Endodermal cell (in vitro differentiated cells): ENCODE measurements at regions not wholly inside any gene's neighbourhood (a gene's known extent, or its start where the extent isn't known, plus 50 kb on each side); places are given as distances from the start of the nearest gene placed in this dataset.

Experiments
- DNase-seq: peaks from one replicate; pipeline ENCODE4 v3.0.0-alpha.2; 2017
- H3K27ac ChIP-seq: 2 replicates; pipeline ENCODE4 v1.5.1; 2013; ENCODE audit warnings: mild to moderate bottlenecking, low read depth, low read length, moderate library complexity
- H3K27me3 ChIP-seq: 2 replicates; pipeline ENCODE4 v1.6.1; 2013; ENCODE audit warnings: mild to moderate bottlenecking, low read length, moderate library complexity; ENCODE audit not compliant: insufficient read depth, control insufficient read depth, poor library complexity, severe bottlenecking
- H3K36me3 ChIP-seq: 2 replicates; pipeline ENCODE4 v1.7.0; 2013; ENCODE audit warnings: mild to moderate bottlenecking, low read length, moderate library complexity; ENCODE audit not compliant: control insufficient read depth, insufficient read depth
- H3K4me1 ChIP-seq: one replicate; pipeline ENCODE4 v1.7.0; 2013; ENCODE audit warnings: low read length; ENCODE audit not compliant: control insufficient read depth, insufficient read depth
- H3K4me3 ChIP-seq: 2 replicates; pipeline ENCODE4 v1.5.1; 2013; ENCODE audit warnings: mild to moderate bottlenecking, low read length, moderate library complexity
- H3K9ac ChIP-seq: 2 replicates; pipeline ENCODE4 v1.6.1; 2013; ENCODE audit warnings: mild to moderate bottlenecking, low read length, moderate library complexity; ENCODE audit not compliant: poor library complexity, severe bottlenecking; ENCODE audit errors: extremely low read depth
- H3K9me3 ChIP-seq: 2 replicates; pipeline ENCODE4 v1.6.1; 2013; ENCODE audit warnings: mild to moderate bottlenecking, low read length, moderate library complexity; ENCODE audit not compliant: control insufficient read depth
- H3K27ac Mint-ChIP-seq: 2 replicates; pipeline ENCODE4 v1.8.0; 2020; ENCODE audit warnings: mixed read lengths
- H3K27me3 Mint-ChIP-seq: 2 replicates; pipeline ENCODE4 v1.8.0; 2021; ENCODE audit warnings: mild to moderate bottlenecking, mixed read lengths; ENCODE audit not compliant: insufficient read depth
- H3K36me3 Mint-ChIP-seq: 2 replicates; pipeline ENCODE4 v1.8.0; 2020; ENCODE audit warnings: low read depth, mixed read lengths
- H3K4me1 Mint-ChIP-seq: 2 replicates; pipeline ENCODE4 v1.8.0; 2020; ENCODE audit warnings: mixed read lengths
- H3K4me3 Mint-ChIP-seq: 2 replicates; pipeline ENCODE4 v1.8.0; 2020; ENCODE audit warnings: mild to moderate bottlenecking, moderate library complexity, mixed read lengths
- H3K9me3 Mint-ChIP-seq: 2 replicates; pipeline ENCODE4 v1.8.0; 2020; ENCODE audit warnings: mild to moderate bottlenecking, mixed read lengths
- WGBS, 2 experiments: methylation state at CpG; one replicate each; pipeline versions ENCODE4 v1.1.5 to v1.1.7; 2013; ENCODE audit warnings: missing lambda C conversion rate in 2 of 2, mixed read lengths in 1 of 2; ENCODE audit not compliant: insufficient coverage in 1 of 2, insufficient read length in 1 of 2; 5-methylcytosine and 5-hydroxymethylcytosine counted together
- TF ChIP-seq, protein P1 (sequence below): fragments of 200-600 bp; sonication (generic); conservative IDR thresholded peaks from 2 replicates; pipeline ENCODE4 v1.5.0; 2021; ENCODE audit warnings: antibody characterized with exemption, mild to moderate bottlenecking

DNA sequence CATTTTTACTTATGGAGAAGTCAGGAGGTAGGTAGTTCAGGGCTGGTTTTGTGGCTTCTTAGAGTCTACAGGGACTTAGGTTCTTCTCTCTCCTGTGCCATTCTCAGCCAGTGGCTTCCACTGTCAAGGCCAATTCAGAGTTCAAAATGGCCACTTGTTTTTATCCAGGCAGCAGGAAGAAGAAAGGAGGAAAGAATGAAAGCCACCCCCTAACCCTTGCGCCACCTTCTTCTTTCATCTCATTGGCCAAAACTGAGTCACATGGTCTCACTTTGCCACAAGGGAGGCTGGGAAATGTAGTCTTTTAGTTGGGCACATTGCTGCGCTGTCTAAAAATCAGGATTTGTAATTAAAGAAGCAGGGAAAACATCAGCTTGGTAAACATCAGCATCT, 60.8 kb upstream of the MED9 start:
- peaks cover 26% of the 10 kb centered on the region for H3K27me3 Mint-ChIP-seq
- no peak overlapping the region for H3K9ac ChIP-seq

DNA sequence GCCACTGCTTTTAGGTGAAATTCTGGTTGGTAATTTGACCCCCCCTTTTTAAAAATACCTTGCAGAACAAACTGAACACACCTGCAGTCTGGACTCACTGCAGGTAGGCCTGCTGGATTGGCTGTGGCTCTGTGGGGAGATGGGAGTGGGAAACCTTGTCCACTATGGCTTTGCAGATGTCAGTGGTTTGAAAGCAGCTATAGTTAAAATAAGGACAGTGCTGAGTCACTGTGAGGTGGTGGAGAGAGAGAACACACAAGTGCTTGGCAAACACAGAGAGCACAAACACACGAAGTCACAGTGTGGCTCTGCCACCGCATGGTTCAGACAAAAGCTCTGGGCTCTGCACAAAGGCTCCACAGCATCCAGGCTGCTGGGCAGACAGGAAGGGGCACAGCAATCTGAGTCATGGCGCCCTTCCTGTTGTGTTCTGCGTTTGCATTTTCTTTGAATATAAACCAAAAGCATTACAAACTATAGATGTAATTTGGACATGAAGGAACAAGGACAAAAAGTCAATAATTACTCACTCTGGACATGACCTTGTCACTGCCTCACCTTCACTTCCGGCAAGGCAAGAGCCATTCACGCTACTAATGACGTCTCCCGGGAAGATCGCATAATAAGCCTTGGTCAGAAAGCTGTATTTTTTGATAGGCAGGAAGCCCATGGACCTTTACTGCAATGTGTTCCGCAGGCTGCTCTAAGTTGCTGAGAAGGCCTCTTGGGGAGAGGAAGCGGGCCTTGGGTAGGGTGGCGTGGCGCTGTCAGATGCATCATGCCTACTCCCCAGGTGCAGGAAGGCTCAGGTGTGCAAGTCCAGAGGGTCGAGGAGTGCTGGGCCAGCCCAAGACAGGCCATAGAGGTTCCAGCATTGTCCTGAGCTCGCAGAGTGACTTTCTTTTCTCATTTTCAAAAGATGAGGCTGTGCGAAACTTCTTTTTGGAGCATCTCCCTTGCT, 60.1 kb upstream of the MED9 start:
- no peak overlapping the region for H3K4me3 Mint-ChIP-seq
- Histone ChIP-seq H3K27ac (no peak overlapping the region), H3K36me3 (no peaks in the 10 kb centered on the region)

More for the DNA sequence above, 60.8 kb upstream of the MED9 start:
- DNase-seq: peak; percentile 86
- WGBS, 2 experiments: 76% methylated on average over 2 of the region's 2 CpGs; no CpG with 5 or more reads in 1 of the 2 experiments
- Histone ChIP-seq H3K9me3 (peaks cover 12% of the 10 kb centered on the region), H3K27me3 (peaks cover 4% of the 10 kb centered on the region), H3K27ac (no peak overlapping the region), H3K4me3 (peak overlapping the region; percentile 36), H3K4me1 (no peaks in the 10 kb centered on the region), H3K36me3 (no peaks in the 10 kb centered on the region)
- no peak overlapping the region for H3K4me3 Mint-ChIP-seq
- H3K9me3 Mint-ChIP-seq: peaks cover 3% of the 10 kb centered on the region
- H3K4me1 Mint-ChIP-seq: no peaks in the 10 kb centered on the region
- peak overlapping the region; percentile 61 for H3K27ac Mint-ChIP-seq
- TF ChIP-seq, protein P1, sequence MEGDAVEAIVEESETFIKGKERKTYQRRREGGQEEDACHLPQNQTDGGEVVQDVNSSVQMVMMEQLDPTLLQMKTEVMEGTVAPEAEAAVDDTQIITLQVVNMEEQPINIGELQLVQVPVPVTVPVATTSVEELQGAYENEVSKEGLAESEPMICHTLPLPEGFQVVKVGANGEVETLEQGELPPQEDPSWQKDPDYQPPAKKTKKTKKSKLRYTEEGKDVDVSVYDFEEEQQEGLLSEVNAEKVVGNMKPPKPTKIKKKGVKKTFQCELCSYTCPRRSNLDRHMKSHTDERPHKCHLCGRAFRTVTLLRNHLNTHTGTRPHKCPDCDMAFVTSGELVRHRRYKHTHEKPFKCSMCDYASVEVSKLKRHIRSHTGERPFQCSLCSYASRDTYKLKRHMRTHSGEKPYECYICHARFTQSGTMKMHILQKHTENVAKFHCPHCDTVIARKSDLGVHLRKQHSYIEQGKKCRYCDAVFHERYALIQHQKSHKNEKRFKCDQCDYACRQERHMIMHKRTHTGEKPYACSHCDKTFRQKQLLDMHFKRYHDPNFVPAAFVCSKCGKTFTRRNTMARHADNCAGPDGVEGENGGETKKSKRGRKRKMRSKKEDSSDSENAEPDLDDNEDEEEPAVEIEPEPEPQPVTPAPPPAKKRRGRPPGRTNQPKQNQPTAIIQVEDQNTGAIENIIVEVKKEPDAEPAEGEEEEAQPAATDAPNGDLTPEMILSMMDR: no peak
- H3K36me3 Mint-ChIP-seq: no peaks in the 10 kb centered on the region

DNA sequence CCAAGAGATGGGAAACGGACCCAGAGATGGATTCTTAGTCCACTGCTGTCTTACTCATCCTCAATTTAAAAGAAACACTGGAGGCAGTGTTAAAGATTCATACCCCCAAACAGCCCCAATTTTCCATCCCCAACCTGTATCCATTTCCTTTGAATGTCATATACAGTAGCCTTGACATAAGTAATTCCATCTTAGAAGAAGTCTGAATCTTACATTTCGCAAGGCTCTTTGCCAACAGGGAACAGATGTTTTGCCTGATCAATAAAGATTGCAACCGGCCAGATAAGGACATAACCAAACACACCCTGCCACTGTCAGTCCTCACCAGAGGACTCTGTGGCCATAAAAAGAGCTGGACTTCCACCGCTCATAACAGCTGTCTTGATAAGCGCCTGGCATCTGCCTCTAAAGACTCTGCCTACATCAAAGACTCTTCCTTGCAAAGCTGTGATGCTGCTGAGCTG, 59.0 kb upstream of the MED9 start:
- H3K27ac ChIP-seq: no peak overlapping the region
- no peak for DNase-seq
- peaks cover 28% of the 10 kb centered on the region for H3K27me3 Mint-ChIP-seq
- peaks cover 16% of the 10 kb centered on the region for H3K9me3 Mint-ChIP-seq
- no peaks in the 10 kb centered on the region for H3K36me3 ChIP-seq
- 88 to 98% methylated on average over 5 of the region's 5 CpGs for WGBS, 2 experiments
- no peaks in the 10 kb centered on the region for H3K27me3 ChIP-seq
- H3K4me3 ChIP-seq: no peak overlapping the region
- peaks cover 18% of the 10 kb centered on the region for H3K9me3 ChIP-seq
- H3K4me1 ChIP-seq: no peaks in the 10 kb centered on the region
- H3K36me3 Mint-ChIP-seq: no peaks in the 10 kb centered on the region
- no peaks in the 10 kb centered on the region for H3K4me1 Mint-ChIP-seq
- TF ChIP-seq, protein P1: no peak
- no peak overlapping the region for H3K27ac Mint-ChIP-seq
- no peak overlapping the region for H3K9ac ChIP-seq
- H3K4me3 Mint-ChIP-seq: no peak overlapping the region

More for the DNA sequence above, 60.1 kb upstream of the MED9 start:
- Histone ChIP-seq H3K9me3 (peaks cover 16% of the 10 kb centered on the region), H3K27me3 (peaks cover 2% of the 10 kb centered on the region), H3K4me3 (no peak overlapping the region), H3K4me1 (no peaks in the 10 kb centered on the region), H3K9ac (no peak overlapping the region)
- peak; percentile 45 for DNase-seq
- TF ChIP-seq, protein P1: no peak
- peak overlapping the region; percentile 61 for H3K27ac Mint-ChIP-seq
- no peaks in the 10 kb centered on the region for H3K4me1 Mint-ChIP-seq
- peaks cover 24% of the 10 kb centered on the region for H3K27me3 Mint-ChIP-seq
- H3K9me3 Mint-ChIP-seq: peaks cover 5% of the 10 kb centered on the region
- 94% methylated on average over 13 to 16 of the region's 16 CpGs for WGBS, 2 experiments
- no peaks in the 10 kb centered on the region for H3K36me3 Mint-ChIP-seq
